Heart right ventricle (tissue), 16 donors: ENCODE measurements at regions not wholly inside any gene's neighbourhood (a gene's known extent, or its start where the extent isn't known, plus 50 kb on each side); places are given as distances from the start of the nearest gene placed in this dataset.

Experiments used
- ATAC-seq, 8 donors: fragments of 200-7000 bp; cut with Tn5 transposase; one replicate each; pipeline ENCODE4 v1.9.1; 2020; ENCODE audit warnings: mild to moderate bottlenecking in 8 of 8, moderate library complexity in 8 of 8, moderate number of reproducible peaks in 1 of 8
- DNase-seq, 2 donors: peaks; one replicate each; pipeline ENCODE4 v3.0.0-alpha.2; 2020
- H3K27ac ChIP-seq, 10 donors: fragments of 200-600 bp; sonication (generic) in 2 of 10; one replicate each; pipeline versions ENCODE4 v1.5.0 to v1.8.0; 2020 to 2022; ENCODE audit warnings: mild to moderate bottlenecking in 3 of 10
- H3K27me3 ChIP-seq, 7 donors: fragments of 200-600 bp; one replicate each; pipeline ENCODE4 v1.8.0; 2021 to 2022; ENCODE audit warnings: mild to moderate bottlenecking in 2 of 7
- H3K36me3 ChIP-seq, 9 donors: fragments of 200-600 bp; sonication (generic) in 1 of 9; one replicate each; pipeline versions ENCODE4 v1.5.0 to v1.8.0; 2020 to 2022; ENCODE audit warnings: mild to moderate bottlenecking in 2 of 9
- H3K4me1 ChIP-seq, 9 donors: fragments of 200-600 bp; sonication (generic) in 1 of 9; one replicate each; pipeline versions ENCODE4 v1.5.0 to v1.8.0; 2020 to 2022; ENCODE audit warnings: mild to moderate bottlenecking in 4 of 9
- H3K4me3 ChIP-seq, 10 donors: fragments of 200-600 bp; sonication (generic) in 2 of 10; one replicate each; pipeline versions ENCODE4 v1.5.0 to v1.8.0; 2020 to 2022; ENCODE audit warnings: mild to moderate bottlenecking in 7 of 10, moderate library complexity in 2 of 10
- H3K9me3 ChIP-seq, 11 donors: fragments of 200-600 bp in 10 of 11; sonication (generic) in 2 of 11; one replicate each; pipeline versions ENCODE4 v1.5.0 to v1.8.0; 2013 to 2022; ENCODE audit warnings: mild to moderate bottlenecking in 2 of 11, control low read depth in 1 of 11, moderate library complexity in 1 of 11
- WGBS, 2 donors: extraction: QIAGEN DNeasy Blood & Tissue Kit; methylation state at CpG; one replicate each; pipeline ENCODE4 v1.1.7; 2013; ENCODE audit warnings: inconsistent platforms in 1 of 2; 5-methylcytosine and 5-hydroxymethylcytosine counted together
- intact Hi-C, 10 donors: fragments of 100-400 bp; cut with DNase I; formaldehyde crosslinking; loops; one replicate each; pipeline versions ENCODE4 v1.11.1 to v1.14.2; 2022
- TF ChIP-seq, protein P1 (sequence below), 9 donors: fragments of 200-600 bp; sonication (generic) in 2 of 9; IDR thresholded peaks; one replicate each; pipeline versions ENCODE4 v1.5.0 to v1.8.0; 2021 to 2022; ENCODE audit warnings: antibody characterized with exemption in 9 of 9, mild to moderate bottlenecking in 5 of 9, moderate library complexity in 1 of 9
- donor health status: Arrhythmogenic right ventricular cardiomyopathy.
- donor health status: ischemic (EF 13 %, LVEDD 7.1; RV severe dilation, severe dysfunction).
- donor health status: healthy with polysubstance abuse.
- donor health status: DM: no; HTN: yes; CAD: no.
- donor health status: DM: no; HTN: no; CAD: no.
- donor health status: ischemic (EF 25% LVEDD 6.9; RV normal size, moderate dysfunction).
- donor health status: ischemic (EF 25% LVEDD 5.7; RV mildly dilated, moderate dysfunction).
- donor health status: healthy.
- donor health status: DM: yes; HTN: yes; CAD: no.
- donor health status: Ischemic cardiomyopathy.
- donor health status: ischemic (EF 35%, LVEDD 5.7; RV mildly dilated, moderate dysfunction).
- donor health status: nonischemic (EF 11% LVEDD 7.7; RV severe dilation, severe dysfunction).
- donor health status: DM: yes; HTN: yes; CAD: no.
- donor health status: PGD.
- donor health status: ischemic (EF 29% LVEDD 5.4; RV normal size, mild dysfunction).
- donor health status: nonischemic (EF 23%, LVEDD 6.1; RV moderate dilation, normal function).

- Histone ChIP-seq H3K9me3 (no peaks in the 10 kb centered on the region), H3K36me3 (no peaks in the 10 kb centered on the region), H3K27me3 (no peaks in the 10 kb centered on the region), H3K4me1 (no peaks in the 10 kb centered on the region), H3K27ac (no peak overlapping the region), H3K4me3 (no peak overlapping the region)
- WGBS, 2 donors = 92 to 96% methylated on average over 2 of the region's 2 CpGs
- DNase-seq (no peak), ATAC-seq (no peak)
- TF ChIP-seq, protein P1, sequence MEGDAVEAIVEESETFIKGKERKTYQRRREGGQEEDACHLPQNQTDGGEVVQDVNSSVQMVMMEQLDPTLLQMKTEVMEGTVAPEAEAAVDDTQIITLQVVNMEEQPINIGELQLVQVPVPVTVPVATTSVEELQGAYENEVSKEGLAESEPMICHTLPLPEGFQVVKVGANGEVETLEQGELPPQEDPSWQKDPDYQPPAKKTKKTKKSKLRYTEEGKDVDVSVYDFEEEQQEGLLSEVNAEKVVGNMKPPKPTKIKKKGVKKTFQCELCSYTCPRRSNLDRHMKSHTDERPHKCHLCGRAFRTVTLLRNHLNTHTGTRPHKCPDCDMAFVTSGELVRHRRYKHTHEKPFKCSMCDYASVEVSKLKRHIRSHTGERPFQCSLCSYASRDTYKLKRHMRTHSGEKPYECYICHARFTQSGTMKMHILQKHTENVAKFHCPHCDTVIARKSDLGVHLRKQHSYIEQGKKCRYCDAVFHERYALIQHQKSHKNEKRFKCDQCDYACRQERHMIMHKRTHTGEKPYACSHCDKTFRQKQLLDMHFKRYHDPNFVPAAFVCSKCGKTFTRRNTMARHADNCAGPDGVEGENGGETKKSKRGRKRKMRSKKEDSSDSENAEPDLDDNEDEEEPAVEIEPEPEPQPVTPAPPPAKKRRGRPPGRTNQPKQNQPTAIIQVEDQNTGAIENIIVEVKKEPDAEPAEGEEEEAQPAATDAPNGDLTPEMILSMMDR (IDR thresholded peaks at IDR 0.05) = no peak
- intact Hi-C loops = no loop called here
Measured at GRCh38 chr5:111656580-111656979, 100.4 kb downstream of the NREP start.

DNA sequence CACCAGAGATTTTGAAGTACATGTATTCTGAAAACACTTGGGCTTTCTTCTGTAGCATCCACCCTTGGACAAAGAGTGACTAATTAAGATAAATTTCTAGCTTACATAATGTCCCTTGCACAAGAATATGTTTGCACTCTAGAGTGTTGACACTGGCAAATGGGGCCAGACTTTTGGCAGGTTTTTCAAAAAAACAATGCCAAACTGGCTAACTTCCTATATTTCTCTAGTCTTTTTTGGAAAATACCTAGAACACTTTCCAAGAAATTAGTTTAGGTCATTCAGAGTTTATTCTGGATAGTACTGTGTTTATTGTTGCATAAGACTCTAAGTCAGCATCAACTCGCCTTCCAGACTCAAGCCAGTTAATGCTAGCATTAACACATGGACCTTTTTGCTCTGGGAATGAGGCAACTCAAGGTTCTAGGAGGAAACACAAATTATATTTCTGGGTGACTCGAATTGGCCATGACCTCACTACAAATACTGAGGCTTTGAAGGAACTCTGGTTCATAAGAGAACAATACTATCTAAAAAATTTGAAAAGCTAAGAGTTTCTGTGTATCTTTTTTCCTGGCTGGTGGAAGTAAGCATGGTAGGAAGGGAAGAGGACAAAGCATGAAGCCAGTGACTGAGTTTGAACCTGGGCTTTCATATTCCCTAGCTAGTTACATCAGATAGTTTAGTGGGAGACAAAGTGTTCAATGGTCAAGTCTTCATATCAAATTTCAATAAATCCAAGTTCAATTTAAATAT, 101.6 kb downstream of the NREP start:
- peak in 1 of 2 donors; percentile 46 for DNase-seq

DNA sequence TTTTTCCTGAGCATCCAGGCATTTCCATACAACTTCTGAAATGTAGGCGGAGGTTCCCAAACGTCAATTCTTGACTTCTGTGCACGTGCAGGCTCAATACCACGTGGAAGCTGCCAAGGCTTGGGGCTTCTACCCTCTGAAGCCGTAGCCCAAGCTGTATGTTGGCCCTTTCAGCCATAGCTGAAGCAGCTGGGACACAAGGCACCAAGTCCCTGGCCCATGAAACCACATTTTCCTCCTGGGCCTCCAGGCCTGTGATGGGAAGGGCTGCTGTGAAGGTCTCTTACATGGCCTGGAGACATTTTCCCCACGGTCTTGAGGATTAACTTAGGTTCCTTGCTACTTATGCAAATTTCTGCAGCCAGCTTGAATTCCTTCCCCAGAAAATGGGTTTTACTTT, 103.6 kb downstream of the NREP start:
- TF ChIP-seq, protein P1 (IDR thresholded peaks at IDR 0.05) = no peak
- H3K27ac ChIP-seq = no peak overlapping the region
- no peaks in the 10 kb centered on the region for H3K36me3 ChIP-seq
- H3K27me3 ChIP-seq = no peaks in the 10 kb centered on the region
- H3K4me3 ChIP-seq = no peak overlapping the region
- intact Hi-C loops = no loop called here
- DNase-seq (no peak), ATAC-seq (no peak)
- WGBS, 2 donors = 94 to 98% methylated on average over 6 of the region's 6 CpGs
- no peaks in the 10 kb centered on the region for H3K9me3 ChIP-seq
- H3K4me1 ChIP-seq = no peaks in the 10 kb centered on the region

More for the DNA sequence above, 101.6 kb downstream of the NREP start:
- H3K36me3 ChIP-seq = no peaks in the 10 kb centered on the region
- no peaks in the 10 kb centered on the region for H3K9me3 ChIP-seq
- no peak overlapping the region for H3K4me3 ChIP-seq
- peak; percentile 76 to 94 (median 92) for ATAC-seq
- TF ChIP-seq, protein P1 (IDR thresholded peaks at IDR 0.05) = no peak
- WGBS, 2 donors = 59 to 64% methylated on average over 2 of the region's 2 CpGs
- H3K4me1 ChIP-seq = no peaks in the 10 kb centered on the region
- H3K27me3 ChIP-seq = no peaks in the 10 kb centered on the region
- H3K27ac ChIP-seq = peak overlapping the region in 1 of 10 donors; percentile 23
- intact Hi-C loops = no loop called here

GRCh38 chr5:111649516-111649915, 107.5 kb downstream of the NREP start:
- Histone ChIP-seq H3K27ac (no peak overlapping the region), H3K4me1 (peaks cover 0 to 3% (median 0%) of the 10 kb centered on the region in 9 donors), H3K4me3 (no peak overlapping the region), H3K9me3 (no peaks in the 10 kb centered on the region), H3K36me3 (no peaks in the 10 kb centered on the region), H3K27me3 (no peaks in the 10 kb centered on the region)
- WGBS, 2 donors = 86 to 94% methylated on average over 1 of the region's 1 CpG
- TF ChIP-seq, protein P1 (IDR thresholded peaks at IDR 0.05) = no peak
- ATAC-seq (no peak), DNase-seq (no peak)
- intact Hi-C loops = no loop called here
